ENCODE measurements at regions not wholly inside any gene's neighbourhood (a gene's known extent, or its start where the extent isn't known, plus 50 kb on each side); places are given as distances from the start of the nearest gene placed in this dataset.

DNA sequence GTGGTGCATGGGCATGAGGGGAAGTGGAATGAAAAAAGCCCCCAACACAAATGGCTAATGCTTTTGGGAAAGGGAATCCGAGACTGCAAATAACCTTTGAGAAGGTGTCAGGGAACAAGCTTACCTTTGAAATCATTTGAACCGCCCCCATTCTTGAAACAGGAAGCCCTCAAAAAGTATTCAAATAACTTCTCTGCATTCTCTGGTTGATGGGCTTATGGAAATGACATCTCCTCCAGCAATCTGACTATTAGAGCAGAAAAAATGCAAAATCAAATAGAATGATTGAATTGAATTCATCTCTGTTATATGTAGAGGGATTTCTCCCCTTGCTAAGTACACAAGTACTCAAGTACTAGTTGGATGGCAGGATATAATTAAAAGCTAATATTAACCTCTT, 409.9 kb downstream of the TMEM135 start:
- Histone ChIP-seq H2AFZ (ENCODE audit: low read depth, low read length) (no peak overlapping the region), H3K4me1 (ENCODE audit: insufficient read depth, low read length) (peaks cover 18% of the 10 kb centered on the region), H3K36me3 (ENCODE audit: insufficient read depth, low read length) (no peaks in the 10 kb centered on the region), H3K79me2 (ENCODE audit: insufficient read depth, low read length) (no peaks in the 10 kb centered on the region), H3K4me2 (ENCODE audit: low read length) (no peak overlapping the region), H3K9me3 (ENCODE audit: insufficient read depth, low read depth, low read length) (no peaks in the 10 kb centered on the region), H3K9ac (ENCODE audit: low read length) (no peak overlapping the region), H3K27ac (ENCODE audit: low read depth, low read length) (no peak overlapping the region), H3K27me3 (ENCODE audit: insufficient read depth, low read length) (no peaks in the 10 kb centered on the region), H3K4me3 (ENCODE audit: insufficient read depth, low read depth, low read length) (no peak overlapping the region), H4K20me1 (ENCODE audit: insufficient read depth, low read length) (no peaks in the 10 kb centered on the region)
- FAIRE-seq (no peak), DNase-seq (ENCODE audit: low read depth) (no peak)
- Mint-ChIP-seq H3K36me3 (ENCODE audit: low read depth, unreplicated experiment) (no peaks in the 10 kb centered on the region), H3K4me3 (ENCODE audit: unreplicated experiment) (no peak overlapping the region), H3K9me3 (ENCODE audit: unreplicated experiment) (no peaks in the 10 kb centered on the region), H3K27ac (ENCODE audit: unreplicated experiment) (no peak overlapping the region), H3K27me3 (ENCODE audit: low read depth, unreplicated experiment) (peaks cover 3% of the 10 kb centered on the region), H3K4me1 (ENCODE audit: low read depth, unreplicated experiment) (peaks cover 15% of the 10 kb centered on the region)
- no peak for TF ChIP-seq EZH2 (IDR thresholded peaks at IDR 0.05; ENCODE audit: insufficient read depth, low read length)
- TF ChIP-seq, protein P1, sequence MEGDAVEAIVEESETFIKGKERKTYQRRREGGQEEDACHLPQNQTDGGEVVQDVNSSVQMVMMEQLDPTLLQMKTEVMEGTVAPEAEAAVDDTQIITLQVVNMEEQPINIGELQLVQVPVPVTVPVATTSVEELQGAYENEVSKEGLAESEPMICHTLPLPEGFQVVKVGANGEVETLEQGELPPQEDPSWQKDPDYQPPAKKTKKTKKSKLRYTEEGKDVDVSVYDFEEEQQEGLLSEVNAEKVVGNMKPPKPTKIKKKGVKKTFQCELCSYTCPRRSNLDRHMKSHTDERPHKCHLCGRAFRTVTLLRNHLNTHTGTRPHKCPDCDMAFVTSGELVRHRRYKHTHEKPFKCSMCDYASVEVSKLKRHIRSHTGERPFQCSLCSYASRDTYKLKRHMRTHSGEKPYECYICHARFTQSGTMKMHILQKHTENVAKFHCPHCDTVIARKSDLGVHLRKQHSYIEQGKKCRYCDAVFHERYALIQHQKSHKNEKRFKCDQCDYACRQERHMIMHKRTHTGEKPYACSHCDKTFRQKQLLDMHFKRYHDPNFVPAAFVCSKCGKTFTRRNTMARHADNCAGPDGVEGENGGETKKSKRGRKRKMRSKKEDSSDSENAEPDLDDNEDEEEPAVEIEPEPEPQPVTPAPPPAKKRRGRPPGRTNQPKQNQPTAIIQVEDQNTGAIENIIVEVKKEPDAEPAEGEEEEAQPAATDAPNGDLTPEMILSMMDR (IDR thresholded peaks at IDR 0.05; ENCODE audit: insufficient read depth, low read depth, low read length): no peak

DNA sequence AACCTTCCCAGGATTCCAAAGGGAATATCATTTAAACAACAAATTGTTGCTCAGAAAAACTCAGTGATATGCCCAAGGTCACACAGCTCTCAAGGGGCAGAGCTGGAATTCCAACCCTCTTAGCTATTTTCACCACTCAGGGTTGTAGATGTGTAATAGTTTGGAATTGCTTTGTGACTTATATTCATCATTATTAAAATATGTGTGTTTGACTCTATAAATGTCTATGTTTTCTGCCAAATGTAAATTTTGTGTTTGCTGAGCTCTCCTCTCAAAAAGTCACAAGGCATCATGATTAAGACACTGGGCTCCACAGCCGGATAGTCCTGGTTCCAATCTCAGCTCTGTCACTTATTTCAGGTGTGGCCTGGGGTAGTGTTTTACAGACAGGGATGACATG, 407.3 kb downstream of the TMEM135 start:
- Histone ChIP-seq H3K27ac (ENCODE audit: low read depth, low read length) (peak overlapping the region; percentile 47), H3K79me2 (ENCODE audit: insufficient read depth, low read length) (no peaks in the 10 kb centered on the region), H3K4me2 (ENCODE audit: low read length) (no peak overlapping the region), H2AFZ (ENCODE audit: low read depth, low read length) (no peak overlapping the region), H3K9ac (ENCODE audit: low read length) (peak overlapping the region; percentile 3), H3K36me3 (ENCODE audit: insufficient read depth, low read length) (no peaks in the 10 kb centered on the region), H3K9me3 (ENCODE audit: insufficient read depth, low read depth, low read length) (no peaks in the 10 kb centered on the region), H3K27me3 (ENCODE audit: insufficient read depth, low read length) (no peaks in the 10 kb centered on the region), H3K4me3 (ENCODE audit: insufficient read depth, low read depth, low read length) (no peak overlapping the region), H4K20me1 (ENCODE audit: insufficient read depth, low read length) (no peaks in the 10 kb centered on the region), H3K4me1 (ENCODE audit: insufficient read depth, low read length) (peaks cover 8% of the 10 kb centered on the region)
- FAIRE-seq: peak; percentile 80
- Mint-ChIP-seq H3K36me3 (ENCODE audit: low read depth, unreplicated experiment) (no peaks in the 10 kb centered on the region), H3K27me3 (ENCODE audit: low read depth, unreplicated experiment) (peaks cover 3% of the 10 kb centered on the region), H3K9me3 (ENCODE audit: unreplicated experiment) (no peaks in the 10 kb centered on the region), H3K4me1 (ENCODE audit: low read depth, unreplicated experiment) (peaks cover 10% of the 10 kb centered on the region), H3K4me3 (ENCODE audit: unreplicated experiment) (no peak overlapping the region), H3K27ac (ENCODE audit: unreplicated experiment) (no peak overlapping the region)
- TF ChIP-seq, protein P1 (IDR thresholded peaks at IDR 0.05; ENCODE audit: insufficient read depth, low read depth, low read length): no peak
- no peak for TF ChIP-seq EZH2 (IDR thresholded peaks at IDR 0.05; ENCODE audit: insufficient read depth, low read length)
- DNase-seq (ENCODE audit: low read depth): peak; percentile 73

DNA sequence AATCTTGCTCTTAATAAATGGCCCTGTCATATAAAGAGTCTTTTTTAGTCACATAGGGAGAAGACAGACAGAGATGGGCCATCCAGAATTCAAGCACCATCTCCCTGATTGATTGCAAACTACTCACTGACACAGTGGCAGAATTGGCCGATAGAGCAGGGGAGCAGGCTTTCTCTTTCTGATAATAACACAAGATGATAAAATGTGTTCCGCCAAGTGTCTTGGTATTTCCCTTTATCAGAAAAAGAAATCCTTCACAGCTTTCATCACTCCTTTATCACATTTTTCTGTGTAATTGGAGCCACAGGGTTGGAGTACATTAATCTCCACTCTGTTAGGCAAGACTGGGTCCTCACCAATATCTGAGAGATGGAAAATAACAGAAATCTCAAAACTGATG, 406.0 kb downstream of the TMEM135 start:
- Histone ChIP-seq H3K9me3 (ENCODE audit: insufficient read depth, low read depth, low read length) (no peaks in the 10 kb centered on the region), H4K20me1 (ENCODE audit: insufficient read depth, low read length) (no peaks in the 10 kb centered on the region), H3K4me1 (ENCODE audit: insufficient read depth, low read length) (peaks cover 8% of the 10 kb centered on the region), H3K4me2 (ENCODE audit: low read length) (no peak overlapping the region), H3K36me3 (ENCODE audit: insufficient read depth, low read length) (no peaks in the 10 kb centered on the region), H3K27ac (ENCODE audit: low read depth, low read length) (no peak overlapping the region), H2AFZ (ENCODE audit: low read depth, low read length) (no peak overlapping the region), H3K4me3 (ENCODE audit: insufficient read depth, low read depth, low read length) (no peak overlapping the region), H3K9ac (ENCODE audit: low read length) (no peak overlapping the region), H3K79me2 (ENCODE audit: insufficient read depth, low read length) (no peaks in the 10 kb centered on the region), H3K27me3 (ENCODE audit: insufficient read depth, low read length) (no peaks in the 10 kb centered on the region)
- peaks cover 3% of the 10 kb centered on the region for H3K27me3 Mint-ChIP-seq (ENCODE audit: low read depth, unreplicated experiment)
- H3K9me3 Mint-ChIP-seq (ENCODE audit: unreplicated experiment): no peaks in the 10 kb centered on the region
- no peak overlapping the region for H3K4me3 Mint-ChIP-seq (ENCODE audit: unreplicated experiment)
- no peak overlapping the region for H3K27ac Mint-ChIP-seq (ENCODE audit: unreplicated experiment)
- no peaks in the 10 kb centered on the region for H3K36me3 Mint-ChIP-seq (ENCODE audit: low read depth, unreplicated experiment)
- TF ChIP-seq EZH2 (IDR thresholded peaks at IDR 0.05; ENCODE audit: insufficient read depth, low read length): no peak
- TF ChIP-seq, protein P1 (IDR thresholded peaks at IDR 0.05; ENCODE audit: insufficient read depth, low read depth, low read length): no peak
- no peak for FAIRE-seq
- peak; percentile 37 for DNase-seq (ENCODE audit: low read depth)
- peaks cover 16% of the 10 kb centered on the region for H3K4me1 Mint-ChIP-seq (ENCODE audit: low read depth, unreplicated experiment)
